ENCODE measurements at regions not wholly inside any gene's neighbourhood (a gene's known extent, or its start where the extent isn't known, plus 50 kb on each side); places are given as distances from the start of the nearest gene placed in this dataset.

GRCh38 chr15:92326236-92326635 is 67.4 kb upstream of the ST8SIA2 start:
- no peaks in the 10 kb centered on the region for H3K36me3 ChIP-seq
- no peaks in the 10 kb centered on the region for H3K27me3 ChIP-seq
- DNase-seq (no peak), ATAC-seq (no peak)
- H3K4me3 ChIP-seq: no peak overlapping the region
- TF ChIP-seq, protein P1, sequence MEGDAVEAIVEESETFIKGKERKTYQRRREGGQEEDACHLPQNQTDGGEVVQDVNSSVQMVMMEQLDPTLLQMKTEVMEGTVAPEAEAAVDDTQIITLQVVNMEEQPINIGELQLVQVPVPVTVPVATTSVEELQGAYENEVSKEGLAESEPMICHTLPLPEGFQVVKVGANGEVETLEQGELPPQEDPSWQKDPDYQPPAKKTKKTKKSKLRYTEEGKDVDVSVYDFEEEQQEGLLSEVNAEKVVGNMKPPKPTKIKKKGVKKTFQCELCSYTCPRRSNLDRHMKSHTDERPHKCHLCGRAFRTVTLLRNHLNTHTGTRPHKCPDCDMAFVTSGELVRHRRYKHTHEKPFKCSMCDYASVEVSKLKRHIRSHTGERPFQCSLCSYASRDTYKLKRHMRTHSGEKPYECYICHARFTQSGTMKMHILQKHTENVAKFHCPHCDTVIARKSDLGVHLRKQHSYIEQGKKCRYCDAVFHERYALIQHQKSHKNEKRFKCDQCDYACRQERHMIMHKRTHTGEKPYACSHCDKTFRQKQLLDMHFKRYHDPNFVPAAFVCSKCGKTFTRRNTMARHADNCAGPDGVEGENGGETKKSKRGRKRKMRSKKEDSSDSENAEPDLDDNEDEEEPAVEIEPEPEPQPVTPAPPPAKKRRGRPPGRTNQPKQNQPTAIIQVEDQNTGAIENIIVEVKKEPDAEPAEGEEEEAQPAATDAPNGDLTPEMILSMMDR (IDR thresholded peaks at IDR 0.05): no peak
- no peaks in the 10 kb centered on the region for H3K9me3 ChIP-seq
- no peaks in the 10 kb centered on the region for H3K4me1 ChIP-seq
- intact Hi-C loops (cut with DNase I): no loop called here
- no peak overlapping the region for H3K27ac ChIP-seq

DNA sequence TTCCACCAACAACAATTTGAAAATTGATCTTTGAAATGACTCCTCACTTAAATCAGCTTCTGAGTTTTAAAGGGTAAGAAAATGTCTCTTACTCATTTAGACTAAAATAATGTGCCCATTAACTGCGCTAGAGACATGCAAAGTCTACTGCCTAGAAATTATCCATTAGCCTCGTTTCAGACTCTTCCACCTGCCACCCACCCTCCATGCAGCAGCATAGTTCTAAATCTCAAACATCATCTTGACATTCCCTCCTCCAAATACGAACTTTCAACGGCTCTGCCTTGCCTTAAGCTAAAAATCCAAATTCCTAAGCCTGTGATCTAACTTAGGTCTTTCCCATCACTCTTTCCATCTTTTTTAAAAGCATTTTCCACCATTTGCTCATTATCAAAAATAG is 66.6 kb upstream of the ST8SIA2 start:
- Histone ChIP-seq H3K27me3 (no peaks in the 10 kb centered on the region), H3K36me3 (no peaks in the 10 kb centered on the region), H3K9me3 (no peaks in the 10 kb centered on the region), H3K4me1 (no peaks in the 10 kb centered on the region), H3K4me3 (no peak overlapping the region), H3K27ac (no peak overlapping the region)
- TF ChIP-seq, protein P1 (IDR thresholded peaks at IDR 0.05): no peak
- ATAC-seq (no peak), DNase-seq (no peak)
- intact Hi-C loops (cut with DNase I): no loop called here

DNA sequence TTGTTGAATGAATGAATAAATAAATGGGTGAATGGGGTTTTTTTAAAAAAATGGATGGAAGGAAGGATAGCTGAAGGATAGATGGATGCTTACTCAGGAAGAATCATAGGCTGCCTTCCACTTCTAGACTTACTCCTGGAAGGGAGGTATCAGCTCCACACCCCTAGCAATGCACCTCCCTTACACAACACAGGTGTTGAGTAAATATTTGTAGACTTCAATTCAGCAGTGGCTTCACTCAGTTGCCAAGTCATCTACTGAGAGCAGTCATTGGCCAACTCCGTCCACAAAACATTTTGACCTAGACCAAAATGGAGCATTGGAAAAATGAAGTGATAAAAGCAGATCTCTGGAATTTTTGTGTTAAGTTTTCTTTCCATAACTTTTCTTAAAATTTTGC is 65.5 kb upstream of the ST8SIA2 start:
- no peaks in the 10 kb centered on the region for H3K27me3 ChIP-seq
- H3K36me3 ChIP-seq: no peaks in the 10 kb centered on the region
- no peak for DNase-seq
- no peaks in the 10 kb centered on the region for H3K4me1 ChIP-seq
- intact Hi-C loops (cut with DNase I): no loop called here
- ATAC-seq: peak; percentile 60
- H3K27ac ChIP-seq: no peak overlapping the region
- no peaks in the 10 kb centered on the region for H3K9me3 ChIP-seq
- TF ChIP-seq, protein P1 (IDR thresholded peaks at IDR 0.05): no peak
- no peak overlapping the region for H3K4me3 ChIP-seq

DNA sequence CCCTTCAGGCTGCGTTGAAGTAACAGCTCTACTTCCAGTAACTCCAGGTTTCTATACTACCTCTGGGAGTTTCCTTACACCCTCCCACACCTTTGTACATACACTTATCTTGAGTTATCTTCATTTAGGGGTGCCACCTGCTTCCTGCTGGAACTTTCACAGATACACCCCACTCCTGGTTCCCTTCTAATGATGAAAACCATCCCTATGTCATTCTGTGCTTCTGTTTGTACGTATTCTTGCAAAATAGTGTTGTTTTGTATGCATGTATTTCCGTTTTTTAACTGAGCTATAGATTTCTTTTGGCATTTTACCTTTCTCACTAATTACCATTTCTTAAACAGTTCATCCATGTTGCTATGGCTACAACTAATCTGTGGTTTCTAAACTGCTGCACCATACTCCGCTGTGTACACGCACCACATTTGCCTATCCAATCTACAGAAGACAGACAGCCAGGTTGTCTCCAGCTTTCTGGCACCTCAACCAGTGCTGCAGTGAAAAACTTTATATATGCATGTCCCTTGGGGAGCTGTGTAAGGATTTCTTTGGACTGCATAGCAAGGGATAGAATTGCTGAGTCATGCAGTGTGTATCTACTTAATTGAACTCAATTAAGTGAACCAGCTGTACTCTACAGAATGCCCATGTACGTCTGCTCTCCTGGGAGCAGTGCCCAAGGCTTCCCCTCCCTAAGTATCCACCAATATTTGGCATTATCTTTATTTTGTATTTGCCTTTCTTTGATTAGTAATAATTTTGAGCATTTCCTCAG is 61.4 kb upstream of the ST8SIA2 start:
- no peaks in the 10 kb centered on the region for H3K36me3 ChIP-seq
- no peaks in the 10 kb centered on the region for H3K27me3 ChIP-seq
- no peak overlapping the region for H3K27ac ChIP-seq
- H3K4me3 ChIP-seq: no peak overlapping the region
- ATAC-seq (no peak), DNase-seq (no peak)
- intact Hi-C loops (cut with DNase I): no loop called here
- TF ChIP-seq, protein P1 (IDR thresholded peaks at IDR 0.05): no peak
- no peaks in the 10 kb centered on the region for H3K9me3 ChIP-seq
- no peaks in the 10 kb centered on the region for H3K4me1 ChIP-seq

DNA sequence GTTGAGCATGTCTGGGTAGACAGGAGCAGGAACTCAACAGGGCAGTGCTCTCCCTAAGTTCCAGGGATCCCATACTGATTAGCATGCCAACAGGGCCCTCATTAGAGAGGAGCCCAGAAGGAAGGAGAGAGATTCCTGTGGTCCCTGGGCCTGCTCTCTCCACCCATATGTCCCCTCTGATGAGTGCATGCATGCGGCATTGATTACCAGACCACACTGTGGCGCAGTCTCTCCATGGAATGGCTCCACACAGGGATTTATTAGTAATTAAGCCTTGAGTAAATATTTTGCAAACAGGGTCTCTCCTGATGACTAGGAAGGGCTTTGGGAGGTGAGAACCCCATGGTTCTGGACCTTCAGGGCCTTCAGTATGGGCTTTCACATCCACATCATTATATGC is 60.0 kb upstream of the ST8SIA2 start:
- intact Hi-C loops (cut with DNase I): no loop called here
- Histone ChIP-seq H3K4me1 (no peaks in the 10 kb centered on the region), H3K9me3 (no peaks in the 10 kb centered on the region), H3K27ac (no peak overlapping the region), H3K4me3 (no peak overlapping the region), H3K36me3 (no peaks in the 10 kb centered on the region), H3K27me3 (no peaks in the 10 kb centered on the region)
- TF ChIP-seq, protein P1 (IDR thresholded peaks at IDR 0.05): no peak
- ATAC-seq (no peak), DNase-seq (no peak)

Data from upper lobe of right lung (tissue), 1 donor.